ENCODE measurements at regions not wholly inside any gene's neighbourhood (a gene's known extent, or its start where the extent isn't known, plus 50 kb on each side); places are given as distances from the start of the nearest gene placed in this dataset.

- POLR2A ChIA-PET: no interaction called here
- Histone ChIP-seq H3K4me3 (ENCODE audit: low read depth, low read length) (no peak overlapping the region), H3K36me3 (ENCODE audit: control insufficient read depth, insufficient read depth, low read length) (no peaks in the 10 kb centered on the region), H3K27me3 (ENCODE audit: control insufficient read depth, insufficient read depth, low read length) (peaks cover 22% of the 10 kb centered on the region)
- CTCF ChIA-PET: no interaction called here
- DNase-seq (ENCODE audit: low read depth): no peak
- TF ChIP-seq, protein P1, sequence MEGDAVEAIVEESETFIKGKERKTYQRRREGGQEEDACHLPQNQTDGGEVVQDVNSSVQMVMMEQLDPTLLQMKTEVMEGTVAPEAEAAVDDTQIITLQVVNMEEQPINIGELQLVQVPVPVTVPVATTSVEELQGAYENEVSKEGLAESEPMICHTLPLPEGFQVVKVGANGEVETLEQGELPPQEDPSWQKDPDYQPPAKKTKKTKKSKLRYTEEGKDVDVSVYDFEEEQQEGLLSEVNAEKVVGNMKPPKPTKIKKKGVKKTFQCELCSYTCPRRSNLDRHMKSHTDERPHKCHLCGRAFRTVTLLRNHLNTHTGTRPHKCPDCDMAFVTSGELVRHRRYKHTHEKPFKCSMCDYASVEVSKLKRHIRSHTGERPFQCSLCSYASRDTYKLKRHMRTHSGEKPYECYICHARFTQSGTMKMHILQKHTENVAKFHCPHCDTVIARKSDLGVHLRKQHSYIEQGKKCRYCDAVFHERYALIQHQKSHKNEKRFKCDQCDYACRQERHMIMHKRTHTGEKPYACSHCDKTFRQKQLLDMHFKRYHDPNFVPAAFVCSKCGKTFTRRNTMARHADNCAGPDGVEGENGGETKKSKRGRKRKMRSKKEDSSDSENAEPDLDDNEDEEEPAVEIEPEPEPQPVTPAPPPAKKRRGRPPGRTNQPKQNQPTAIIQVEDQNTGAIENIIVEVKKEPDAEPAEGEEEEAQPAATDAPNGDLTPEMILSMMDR (IDR thresholded peaks at IDR 0.05; ENCODE audit: insufficient read depth, low read depth, low read length): no peak
Observed at GRCh38 chr2:236790963-236791362, 221.3 kb downstream of the ACKR3 start.

DNA sequence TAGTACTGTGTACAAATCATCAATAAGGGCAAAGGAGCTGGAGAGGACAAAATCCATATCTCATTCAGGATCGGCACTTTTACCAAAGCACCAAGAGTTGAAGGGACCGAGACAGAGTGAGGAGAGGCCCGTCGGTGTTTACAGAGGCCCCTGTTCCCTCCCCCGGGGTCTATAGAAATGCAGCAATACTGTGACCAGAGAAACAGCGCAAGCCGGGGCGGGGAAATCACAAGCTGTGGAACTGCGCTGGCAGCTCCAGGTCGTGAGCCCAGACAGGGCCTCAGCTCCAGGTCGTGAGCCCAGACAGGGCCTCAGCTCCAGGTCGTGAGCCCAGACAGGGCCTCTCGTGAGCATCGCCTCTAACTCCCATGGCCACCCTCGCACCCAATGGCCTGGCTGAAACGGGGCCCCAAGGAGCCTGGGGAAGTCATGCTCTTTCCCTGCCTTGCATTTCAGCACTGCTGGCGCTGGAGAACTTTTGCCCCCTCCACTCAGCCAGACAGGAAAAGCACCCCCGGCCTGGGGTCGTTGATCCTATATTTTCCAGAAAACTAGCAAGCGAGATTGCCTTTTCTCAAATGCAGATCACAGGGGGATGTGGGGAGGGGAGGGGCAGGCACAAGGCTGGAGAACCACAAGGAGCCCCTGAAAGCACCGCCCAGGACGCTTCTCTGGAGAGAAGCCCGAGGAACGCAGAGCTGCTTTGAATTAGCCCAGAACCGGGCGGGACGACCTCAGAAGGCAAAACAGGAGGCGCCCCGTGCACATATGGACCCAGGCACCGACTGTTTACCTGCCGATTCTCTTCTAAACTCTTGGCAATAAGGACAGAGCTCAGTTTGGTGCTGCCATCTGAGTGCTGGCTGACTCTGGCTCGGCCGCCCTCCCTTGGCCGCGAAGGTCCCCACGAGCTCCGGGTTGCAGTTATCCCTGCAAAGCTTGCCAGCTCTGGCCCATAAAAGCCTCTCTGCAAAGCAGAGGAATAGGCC is 223.7 kb downstream of the ACKR3 start:
- Histone ChIP-seq H3K4me3 (ENCODE audit: low read depth, low read length) (no peak overlapping the region), H3K36me3 (ENCODE audit: control insufficient read depth, insufficient read depth, low read length) (no peaks in the 10 kb centered on the region), H3K27me3 (ENCODE audit: control insufficient read depth, insufficient read depth, low read length) (peaks cover 22% of the 10 kb centered on the region)
- CTCF ChIA-PET: no interaction called here
- POLR2A ChIA-PET: interaction anchor here (0.7 kb wide), 1 partner anchor 9 kb away, joined by 6 read pairs; no protein-coding TSS in a partner anchor
- TF ChIP-seq, protein P1 (IDR thresholded peaks at IDR 0.05; ENCODE audit: insufficient read depth, low read depth, low read length): no peak
- DNase-seq (ENCODE audit: low read depth): no peak

GRCh38 chr2:236794176-236794957 is 224.7 kb downstream of the ACKR3 start:
- CTCF ChIA-PET: no interaction called here
- Histone ChIP-seq H3K36me3 (ENCODE audit: control insufficient read depth, insufficient read depth, low read length) (no peaks in the 10 kb centered on the region), H3K4me3 (ENCODE audit: low read depth, low read length) (no peak overlapping the region), H3K27me3 (ENCODE audit: control insufficient read depth, insufficient read depth, low read length) (peaks cover 23% of the 10 kb centered on the region)
- TF ChIP-seq, protein P1 (IDR thresholded peaks at IDR 0.05; ENCODE audit: insufficient read depth, low read depth, low read length): no peak
- no peak for DNase-seq (ENCODE audit: low read depth)
- POLR2A ChIA-PET: interaction anchor here (0.7 kb wide), 1 partner anchor 10 kb away, joined by 6 read pairs; no protein-coding TSS in a partner anchor

GRCh38 chr2:236795169-236795860 is 225.7 kb downstream of the ACKR3 start:
- ChIA-PET POLR2A (no interaction called here), CTCF (no interaction called here)
- no peak overlapping the region for H3K4me3 ChIP-seq (ENCODE audit: low read depth, low read length)
- H3K36me3 ChIP-seq (ENCODE audit: control insufficient read depth, insufficient read depth, low read length): no peaks in the 10 kb centered on the region
- H3K27me3 ChIP-seq (ENCODE audit: control insufficient read depth, insufficient read depth, low read length): peaks cover 19% of the 10 kb centered on the region
- no peak for DNase-seq (ENCODE audit: low read depth)
- TF ChIP-seq, protein P1 (IDR thresholded peaks at IDR 0.05; ENCODE audit: insufficient read depth, low read depth, low read length): no peak
